ENCODE measurements at regions not wholly inside any gene's neighbourhood (a gene's known extent, or its start where the extent isn't known, plus 50 kb on each side); places are given as distances from the start of the nearest gene placed in this dataset.

DNA sequence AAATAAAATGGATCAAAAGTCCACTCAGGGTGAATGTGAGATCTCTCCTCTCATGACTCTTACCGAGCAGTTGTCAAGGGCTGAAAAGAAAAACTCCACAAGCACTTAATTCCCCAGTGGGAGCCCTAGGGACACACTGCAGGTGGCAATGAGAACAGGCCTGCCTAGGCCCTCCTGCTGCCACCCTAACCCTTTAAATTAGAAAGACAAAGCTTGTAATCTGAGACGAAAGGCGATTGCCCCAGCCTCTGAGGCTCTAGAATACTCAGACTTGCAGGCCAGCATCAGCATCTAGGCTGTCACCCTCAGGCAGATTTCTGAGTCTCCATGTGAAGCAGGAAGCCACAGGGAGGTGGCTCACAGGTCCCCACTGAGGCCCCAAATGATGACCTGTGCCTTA, 457.0 kb upstream of the MYT1L start (continued):
- TF ChIP-seq, protein P1, sequence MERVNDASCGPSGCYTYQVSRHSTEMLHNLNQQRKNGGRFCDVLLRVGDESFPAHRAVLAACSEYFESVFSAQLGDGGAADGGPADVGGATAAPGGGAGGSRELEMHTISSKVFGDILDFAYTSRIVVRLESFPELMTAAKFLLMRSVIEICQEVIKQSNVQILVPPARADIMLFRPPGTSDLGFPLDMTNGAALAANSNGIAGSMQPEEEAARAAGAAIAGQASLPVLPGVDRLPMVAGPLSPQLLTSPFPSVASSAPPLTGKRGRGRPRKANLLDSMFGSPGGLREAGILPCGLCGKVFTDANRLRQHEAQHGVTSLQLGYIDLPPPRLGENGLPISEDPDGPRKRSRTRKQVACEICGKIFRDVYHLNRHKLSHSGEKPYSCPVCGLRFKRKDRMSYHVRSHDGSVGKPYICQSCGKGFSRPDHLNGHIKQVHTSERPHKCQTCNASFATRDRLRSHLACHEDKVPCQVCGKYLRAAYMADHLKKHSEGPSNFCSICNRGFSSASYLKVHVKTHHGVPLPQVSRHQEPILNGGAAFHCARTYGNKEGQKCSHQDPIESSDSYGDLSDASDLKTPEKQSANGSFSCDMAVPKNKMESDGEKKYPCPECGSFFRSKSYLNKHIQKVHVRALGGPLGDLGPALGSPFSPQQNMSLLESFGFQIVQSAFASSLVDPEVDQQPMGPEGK (CRISPR knock-in tag; IDR thresholded peaks at IDR 0.05; ENCODE audit: borderline replicate concordance), result no peak
- TF ChIP-seq ESRRG (CRISPR knock-in tag; IDR thresholded peaks at IDR 0.05), result no peak

DNA sequence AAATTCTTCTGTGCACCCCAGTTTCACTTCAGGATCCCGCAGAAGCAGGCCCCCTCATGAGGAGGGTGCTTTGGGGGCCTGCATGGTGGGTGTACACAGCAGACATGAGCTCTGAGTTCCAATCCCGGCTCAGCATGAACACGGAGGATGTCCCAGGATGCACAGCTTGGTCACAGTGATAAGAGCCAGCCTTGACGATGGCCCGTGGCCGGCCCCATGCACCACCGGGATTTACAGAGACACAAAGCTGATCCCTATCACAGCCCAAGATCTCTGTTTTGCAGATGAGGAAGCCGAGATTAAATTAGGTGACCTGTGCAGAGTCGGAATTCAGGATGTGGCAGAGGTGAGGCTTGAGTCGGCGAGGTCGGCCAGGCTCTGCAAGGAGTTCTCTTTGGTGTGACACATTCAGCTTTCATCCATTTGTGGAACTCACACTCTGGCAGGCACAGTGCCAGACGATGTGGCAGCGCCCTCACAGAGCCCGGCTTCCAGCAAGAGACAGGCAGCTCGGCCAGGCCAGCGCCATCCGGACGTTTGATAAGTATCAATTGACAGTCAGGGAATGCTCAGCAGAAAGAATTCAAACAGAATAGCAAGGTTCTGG, 456.3 kb upstream of the MYT1L start:
- peak; percentile 21; the same call in 1 of the 3 replicates for ATAC-seq
- TF ChIP-seq TCF4 (CRISPR knock-in tag; IDR thresholded peaks at IDR 0.05; ENCODE audit: borderline replicate concordance), result peak; percentile 58; the same call in 1 of the 2 replicates
- TF ChIP-seq ZNF8 (CRISPR knock-in tag; IDR thresholded peaks at IDR 0.05), result 0 out of 2 replicates have a peak, but pooled peaks have one; percentile 6
- no peak for TF ChIP-seq ZNF70 (CRISPR knock-in tag; IDR thresholded peaks at IDR 0.05)
- TF ChIP-seq, protein P2, sequence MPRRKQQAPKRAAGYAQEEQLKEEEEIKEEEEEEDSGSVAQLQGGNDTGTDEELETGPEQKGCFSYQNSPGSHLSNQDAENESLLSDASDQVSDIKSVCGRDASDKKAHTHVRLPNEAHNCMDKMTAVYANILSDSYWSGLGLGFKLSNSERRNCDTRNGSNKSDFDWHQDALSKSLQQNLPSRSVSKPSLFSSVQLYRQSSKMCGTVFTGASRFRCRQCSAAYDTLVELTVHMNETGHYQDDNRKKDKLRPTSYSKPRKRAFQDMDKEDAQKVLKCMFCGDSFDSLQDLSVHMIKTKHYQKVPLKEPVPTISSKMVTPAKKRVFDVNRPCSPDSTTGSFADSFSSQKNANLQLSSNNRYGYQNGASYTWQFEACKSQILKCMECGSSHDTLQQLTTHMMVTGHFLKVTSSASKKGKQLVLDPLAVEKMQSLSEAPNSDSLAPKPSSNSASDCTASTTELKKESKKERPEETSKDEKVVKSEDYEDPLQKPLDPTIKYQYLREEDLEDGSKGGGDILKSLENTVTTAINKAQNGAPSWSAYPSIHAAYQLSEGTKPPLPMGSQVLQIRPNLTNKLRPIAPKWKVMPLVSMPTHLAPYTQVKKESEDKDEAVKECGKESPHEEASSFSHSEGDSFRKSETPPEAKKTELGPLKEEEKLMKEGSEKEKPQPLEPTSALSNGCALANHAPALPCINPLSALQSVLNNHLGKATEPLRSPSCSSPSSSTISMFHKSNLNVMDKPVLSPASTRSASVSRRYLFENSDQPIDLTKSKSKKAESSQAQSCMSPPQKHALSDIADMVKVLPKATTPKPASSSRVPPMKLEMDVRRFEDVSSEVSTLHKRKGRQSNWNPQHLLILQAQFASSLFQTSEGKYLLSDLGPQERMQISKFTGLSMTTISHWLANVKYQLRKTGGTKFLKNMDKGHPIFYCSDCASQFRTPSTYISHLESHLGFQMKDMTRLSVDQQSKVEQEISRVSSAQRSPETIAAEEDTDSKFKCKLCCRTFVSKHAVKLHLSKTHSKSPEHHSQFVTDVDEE (CRISPR knock-in tag; IDR thresholded peaks at IDR 0.05), result 0 out of 2 replicates have a peak, but pooled peaks have one; percentile 51

DNA sequence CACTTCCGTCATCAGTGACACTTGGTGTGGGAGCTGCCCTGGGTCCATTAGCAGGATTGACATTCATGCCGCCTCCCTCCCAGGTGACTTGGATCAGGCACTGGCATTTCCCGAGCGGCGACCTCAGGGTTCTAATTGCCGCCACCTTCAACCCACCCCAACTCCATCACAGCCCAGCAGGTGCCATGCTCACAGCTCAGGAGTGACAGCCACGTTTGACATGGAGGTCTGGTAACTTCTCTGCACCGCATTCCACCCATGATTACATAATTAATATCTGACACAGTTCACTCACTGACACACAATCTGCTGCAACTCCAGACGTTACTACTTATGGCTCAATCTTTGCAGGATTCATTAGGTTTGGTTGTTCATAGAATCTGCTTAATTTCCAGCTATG, 450.9 kb upstream of the MYT1L start:
- no peak for ATAC-seq
- TF ChIP-seq, protein P3, sequence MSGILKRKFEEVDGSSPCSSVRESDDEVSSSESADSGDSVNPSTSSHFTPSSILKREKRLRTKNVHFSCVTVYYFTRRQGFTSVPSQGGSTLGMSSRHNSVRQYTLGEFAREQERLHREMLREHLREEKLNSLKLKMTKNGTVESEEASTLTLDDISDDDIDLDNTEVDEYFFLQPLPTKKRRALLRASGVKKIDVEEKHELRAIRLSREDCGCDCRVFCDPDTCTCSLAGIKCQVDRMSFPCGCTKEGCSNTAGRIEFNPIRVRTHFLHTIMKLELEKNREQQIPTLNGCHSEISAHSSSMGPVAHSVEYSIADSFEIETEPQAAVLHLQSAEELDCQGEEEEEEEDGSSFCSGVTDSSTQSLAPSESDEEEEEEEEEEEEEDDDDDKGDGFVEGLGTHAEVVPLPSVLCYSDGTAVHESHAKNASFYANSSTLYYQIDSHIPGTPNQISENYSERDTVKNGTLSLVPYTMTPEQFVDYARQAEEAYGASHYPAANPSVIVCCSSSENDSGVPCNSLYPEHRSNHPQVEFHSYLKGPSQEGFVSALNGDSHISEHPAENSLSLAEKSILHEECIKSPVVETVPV (CRISPR knock-in tag; IDR thresholded peaks at IDR 0.05), result no peak
- TF ChIP-seq, protein P2 (CRISPR knock-in tag; IDR thresholded peaks at IDR 0.05), result no peak
- TF ChIP-seq BACH2 (CRISPR knock-in tag; IDR thresholded peaks at IDR 0.05; ENCODE audit: borderline replicate concordance) (no peak), ZC3H10 (CRISPR knock-in tag; IDR thresholded peaks at IDR 0.05) (no peak), PPARA (CRISPR knock-in tag; IDR thresholded peaks at IDR 0.05; ENCODE audit: borderline replicate concordance) (no peak), CSDC2 (CRISPR knock-in tag; IDR thresholded peaks at IDR 0.05) (no peak), TOX (CRISPR knock-in tag; IDR thresholded peaks at IDR 0.05; ENCODE audit: borderline replicate concordance) (no peak), GLIS3 (CRISPR knock-in tag; IDR thresholded peaks at IDR 0.05) (no peak), RARB (CRISPR knock-in tag; IDR thresholded peaks at IDR 0.05) (no peak), ISL1 (CRISPR knock-in tag; IDR thresholded peaks at IDR 0.05) (no peak), ZNF565 (CRISPR knock-in tag; conservative IDR thresholded peaks at IDR 0.05; ENCODE audit: low read depth) (no peak), ARNTL (CRISPR knock-in tag; IDR thresholded peaks at IDR 0.05; ENCODE audit: borderline replicate concordance, low read depth) (no peak), ZFP3 (CRISPR knock-in tag; IDR thresholded peaks at IDR 0.05) (no peak), ZFP30 (CRISPR knock-in tag; IDR thresholded peaks at IDR 0.05) (no peak), ESRRG (CRISPR knock-in tag; IDR thresholded peaks at IDR 0.05) (no peak), OSR1 (CRISPR knock-in tag; IDR thresholded peaks at IDR 0.05) (no peak)

DNA sequence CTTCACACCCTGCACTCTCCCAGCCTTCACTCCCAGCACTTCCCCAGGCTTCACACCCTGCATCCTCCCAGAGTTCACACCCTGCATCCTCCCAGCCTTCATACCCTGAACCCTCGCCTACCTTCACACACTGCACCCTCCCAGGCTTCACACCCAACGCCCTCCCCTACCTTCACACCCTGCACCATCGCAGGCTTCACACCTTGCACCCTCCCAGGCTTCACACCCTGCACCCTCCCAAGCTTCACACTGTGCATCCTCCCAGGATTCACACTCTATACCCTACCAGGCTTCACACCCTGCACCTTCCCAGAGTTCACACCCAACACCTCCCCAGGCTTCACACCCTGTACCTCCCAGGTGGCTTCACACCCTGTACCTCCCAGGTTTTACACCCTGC, 448.7 kb upstream of the MYT1L start:
- no peak for ATAC-seq
- TF ChIP-seq ZFP30 (CRISPR knock-in tag; IDR thresholded peaks at IDR 0.05), result no peak
- TF ChIP-seq TCF4 (CRISPR knock-in tag; IDR thresholded peaks at IDR 0.05; ENCODE audit: borderline replicate concordance), result no peak
- no peak for TF ChIP-seq TOX (CRISPR knock-in tag; IDR thresholded peaks at IDR 0.05; ENCODE audit: borderline replicate concordance)
- TF ChIP-seq ISL1 (CRISPR knock-in tag; IDR thresholded peaks at IDR 0.05), result no peak
- TF ChIP-seq ZNF565 (CRISPR knock-in tag; conservative IDR thresholded peaks at IDR 0.05; ENCODE audit: low read depth), result no peak
- no peak for TF ChIP-seq BACH2 (CRISPR knock-in tag; IDR thresholded peaks at IDR 0.05; ENCODE audit: borderline replicate concordance)
- no peak for TF ChIP-seq ZC3H10 (CRISPR knock-in tag; IDR thresholded peaks at IDR 0.05)
- TF ChIP-seq, protein P1 (CRISPR knock-in tag; IDR thresholded peaks at IDR 0.05; ENCODE audit: borderline replicate concordance), result no peak
- TF ChIP-seq, protein P4, sequence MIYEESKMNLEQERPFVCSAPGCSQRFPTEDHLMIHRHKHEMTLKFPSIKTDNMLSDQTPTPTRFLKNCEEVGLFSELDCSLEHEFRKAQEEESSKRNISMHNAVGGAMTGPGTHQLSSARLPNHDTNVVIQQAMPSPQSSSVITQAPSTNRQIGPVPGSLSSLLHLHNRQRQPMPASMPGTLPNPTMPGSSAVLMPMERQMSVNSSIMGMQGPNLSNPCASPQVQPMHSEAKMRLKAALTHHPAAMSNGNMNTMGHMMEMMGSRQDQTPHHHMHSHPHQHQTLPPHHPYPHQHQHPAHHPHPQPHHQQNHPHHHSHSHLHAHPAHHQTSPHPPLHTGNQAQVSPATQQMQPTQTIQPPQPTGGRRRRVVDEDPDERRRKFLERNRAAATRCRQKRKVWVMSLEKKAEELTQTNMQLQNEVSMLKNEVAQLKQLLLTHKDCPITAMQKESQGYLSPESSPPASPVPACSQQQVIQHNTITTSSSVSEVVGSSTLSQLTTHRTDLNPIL (CRISPR knock-in tag; IDR thresholded peaks at IDR 0.05; ENCODE audit: low read depth), result no peak
- TF ChIP-seq RARB (CRISPR knock-in tag; IDR thresholded peaks at IDR 0.05), result no peak

All from SK-N-SH treated with all-trans-retinoic acid at 6 μM for 48 hours (cell line).